WTC11 (cell line): ENCODE measurements at regions not wholly inside any gene's neighbourhood (a gene's known extent, or its start where the extent isn't known, plus 50 kb on each side); places are given as distances from the start of the nearest gene placed in this dataset.

Experiments
- ATAC-seq: fragments of 200-7000 bp; cut with Tn5 transposase; 2 replicates; pipeline ENCODE4 v1.10.0; 2021; ENCODE audit warnings: mild to moderate bottlenecking, moderate library complexity
- CTCF ChIA-PET: fragments of 300-600 bp; sonication (Branson Sonifier 250); formaldehyde crosslinking; loops from one replicate; lab custom pipeline; 2021; ENCODE audit warnings: antibody characterized with exemption; lab: Charles Lee
- POLR2A ChIA-PET: fragments of 350-600 bp; sonication (Branson Sonifier 250); formaldehyde crosslinking; loops from one replicate; lab custom pipeline; 2021; ENCODE audit warnings: antibody characterized with exemption; lab: Charles Lee
- DNase-seq: peaks from one replicate; pipeline ENCODE4 v3.0.0; 2021; ENCODE audit warnings: low spot score
- H3K27ac Mint-ChIP-seq: 2 replicates; pipeline ENCODE4 v1.8.0; 2021; ENCODE audit warnings: mixed read lengths
- H3K27me3 Mint-ChIP-seq: 2 replicates; pipeline ENCODE4 v1.8.0; 2021; ENCODE audit warnings: low read depth, mild to moderate bottlenecking, moderate library complexity, mixed read lengths
- H3K36me3 Mint-ChIP-seq: 2 replicates; pipeline ENCODE4 v1.8.0; 2021; ENCODE audit warnings: mixed read lengths
- H3K4me1 Mint-ChIP-seq: 2 replicates; pipeline ENCODE4 v1.8.0; 2022; ENCODE audit warnings: mixed read lengths
- H3K4me3 Mint-ChIP-seq: 2 replicates; pipeline ENCODE4 v1.8.0; 2021; ENCODE audit warnings: mild to moderate bottlenecking, moderate library complexity, mixed read lengths
- H3K9me3 Mint-ChIP-seq: 2 replicates; pipeline ENCODE4 v1.8.0; 2021; ENCODE audit warnings: mixed read lengths
- ATF3 ChIP-seq: sonication (generic); formaldehyde crosslinking; conservative IDR thresholded peaks from 2 replicates; pipeline ENCODE4 v1.8.1; 2022; ENCODE audit warnings: mild to moderate bottlenecking, missing genetic modification reagents
- E2F4 ChIP-seq: sonication (generic); formaldehyde crosslinking; IDR thresholded peaks from 2 replicates; pipeline ENCODE4 v1.8.1; 2022; ENCODE audit warnings: low read depth, mild to moderate bottlenecking, moderate library complexity, missing genetic modification reagents, borderline replicate concordance
- ELF4 ChIP-seq: sonication (generic); formaldehyde crosslinking; IDR thresholded peaks from 2 replicates; pipeline ENCODE4 v1.8.1; 2022; ENCODE audit warnings: low read depth, mild to moderate bottlenecking, moderate library complexity, missing genetic modification reagents
- EMX1 ChIP-seq: fragments of 250-450 bp; sonication (Bioruptor Pico); IDR thresholded peaks from 2 replicates; pipeline ENCODE4 v1.8.0; 2021; ENCODE audit warnings: mild to moderate bottlenecking
- ETV6 ChIP-seq: sonication (generic); formaldehyde crosslinking; IDR thresholded peaks from 2 replicates; pipeline ENCODE4 v1.8.1; 2022; ENCODE audit warnings: mild to moderate bottlenecking, missing genetic modification reagents
- HMGXB4 ChIP-seq: sonication (generic); formaldehyde crosslinking; IDR thresholded peaks from 2 replicates; pipeline ENCODE4 v1.8.1; 2023; ENCODE audit warnings: mild to moderate bottlenecking, moderate library complexity, missing genetic modification reagents
- IRF1 ChIP-seq: sonication (generic); formaldehyde crosslinking; IDR thresholded peaks from 2 replicates; pipeline ENCODE4 v1.8.0; 2023; ENCODE audit warnings: missing genetic modification reagents
- RELA ChIP-seq: sonication (generic); formaldehyde crosslinking; IDR thresholded peaks from 2 replicates; pipeline ENCODE4 v1.8.1; 2022; ENCODE audit warnings: missing genetic modification reagents, mild to moderate bottlenecking, borderline replicate concordance
- RORB ChIP-seq: fragments of 250-450 bp; sonication (Bioruptor Pico); IDR thresholded peaks from 2 replicates; pipeline ENCODE4 v1.9.0; 2021; ENCODE audit warnings: mild to moderate bottlenecking
- SMAD3 ChIP-seq: sonication (generic); formaldehyde crosslinking; IDR thresholded peaks from 2 replicates; pipeline ENCODE4 v1.8.0; 2022; ENCODE audit warnings: missing genetic modification reagents, mild to moderate bottlenecking, borderline replicate concordance
- SMAD4 ChIP-seq: sonication (generic); formaldehyde crosslinking; IDR thresholded peaks from 2 replicates; pipeline ENCODE4 v1.8.0; 2022; ENCODE audit warnings: mild to moderate bottlenecking, missing genetic modification reagents
- SOX15 ChIP-seq: fragments of 250-450 bp; sonication (Bioruptor Pico); IDR thresholded peaks from 2 replicates; pipeline ENCODE4 v1.9.0; 2021; ENCODE audit warnings: mild to moderate bottlenecking
- ZNF232 ChIP-seq: sonication (generic); formaldehyde crosslinking; IDR thresholded peaks from 2 replicates; pipeline ENCODE4 v1.8.0; 2022; ENCODE audit warnings: mild to moderate bottlenecking, missing genetic modification reagents
- ZNF263 ChIP-seq: sonication (generic); formaldehyde crosslinking; IDR thresholded peaks from 2 replicates; pipeline ENCODE4 v1.8.1; 2022; ENCODE audit warnings: low read depth, mild to moderate bottlenecking, moderate library complexity, missing genetic modification reagents
- ZNF281 ChIP-seq: sonication (generic); formaldehyde crosslinking; IDR thresholded peaks from 2 replicates; pipeline ENCODE4 v1.8.0; 2023; ENCODE audit warnings: mild to moderate bottlenecking, missing genetic modification reagents
- ZNF423 ChIP-seq: fragments of 250-450 bp; sonication (Bioruptor Pico); IDR thresholded peaks from 2 replicates; pipeline ENCODE4 v2.1.2; 2022; ENCODE audit warnings: mild to moderate bottlenecking, moderate library complexity
- ZNF671 ChIP-seq: fragments of 250-450 bp; sonication (Bioruptor Pico); IDR thresholded peaks from 2 replicates; pipeline ENCODE4 v1.8.0; 2021; ENCODE audit warnings: mild to moderate bottlenecking
- TF ChIP-seq, protein P1 (sequence below): sonication (generic); formaldehyde crosslinking; IDR thresholded peaks from 2 replicates; pipeline ENCODE4 v1.8.1; 2022; ENCODE audit warnings: mild to moderate bottlenecking, missing genetic modification reagents, moderate library complexity, borderline replicate concordance
- TF ChIP-seq, protein P2 (sequence below): fragments of 250-450 bp; sonication (Bioruptor Pico); IDR thresholded peaks from 2 replicates; pipeline ENCODE4 v1.9.0; 2021; ENCODE audit warnings: mild to moderate bottlenecking

DNA sequence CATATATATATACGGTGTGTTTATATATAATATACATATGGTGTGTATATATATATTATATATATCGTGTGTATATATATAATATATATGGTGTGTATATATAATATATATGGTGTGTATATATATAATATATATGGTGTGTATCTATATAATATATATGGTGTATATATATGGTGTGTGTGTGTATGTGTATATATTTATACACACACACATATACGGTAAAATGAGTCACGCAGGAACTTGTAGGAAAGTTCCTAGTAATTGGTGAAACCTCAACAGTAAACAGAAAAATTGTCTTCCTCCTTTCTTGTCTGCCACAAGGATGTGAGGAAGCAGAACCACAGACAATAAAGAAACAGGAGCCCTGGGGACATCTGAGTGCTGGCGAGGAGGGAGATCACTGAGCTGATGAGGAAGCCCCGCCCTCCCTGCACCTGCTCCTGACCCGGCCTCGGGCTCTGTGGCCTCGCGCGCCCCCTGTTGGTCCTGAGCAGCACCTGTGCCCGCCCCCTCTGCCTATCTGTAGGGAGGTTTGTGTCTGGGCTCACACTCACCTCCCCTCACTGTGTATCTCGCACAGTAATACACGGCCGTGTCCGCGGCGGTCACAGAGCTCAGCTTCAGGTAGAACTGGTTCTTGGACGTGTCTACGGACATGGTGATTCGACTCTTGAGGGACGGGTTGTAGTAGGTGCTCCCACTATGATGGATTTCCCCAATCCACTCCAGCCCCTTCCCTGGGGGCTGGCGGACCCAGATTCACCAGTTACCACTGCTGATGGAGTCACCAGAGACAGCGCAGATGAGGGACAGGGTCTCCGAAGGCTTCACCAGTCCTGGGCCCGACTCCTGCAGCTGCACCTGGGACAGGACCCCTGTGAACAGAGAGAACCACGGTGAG is 1079.4 kb downstream of the TMEM121 start:
- ATAC-seq (no peak), DNase-seq (no peak)
- ChIA-PET POLR2A (no interaction called here), CTCF (no interaction called here)
- peaks cover 94% of the 10 kb centered on the region for H3K9me3 Mint-ChIP-seq
- H3K4me1 Mint-ChIP-seq: no peaks in the 10 kb centered on the region
- peaks cover 90% of the 10 kb centered on the region for H3K36me3 Mint-ChIP-seq
- H3K27ac Mint-ChIP-seq: no peak overlapping the region
- peaks cover 13% of the 10 kb centered on the region for H3K27me3 Mint-ChIP-seq
- TF ChIP-seq RELA (no peak), ZNF263 (CRISPR knock-in tag) (no peak), ETV6 (no peak), ATF3 (CRISPR knock-in tag) (no peak), ZNF423 (CRISPR knock-in tag) (no peak), HMGXB4 (CRISPR knock-in tag) (no peak), RORB (CRISPR knock-in tag) (no peak), ZNF232 (CRISPR knock-in tag) (no peak), SOX15 (CRISPR knock-in tag) (no peak), SMAD3 (no peak), ZNF671 (CRISPR knock-in tag) (no peak), EMX1 (CRISPR knock-in tag) (no peak)
- TF ChIP-seq, protein P1, sequence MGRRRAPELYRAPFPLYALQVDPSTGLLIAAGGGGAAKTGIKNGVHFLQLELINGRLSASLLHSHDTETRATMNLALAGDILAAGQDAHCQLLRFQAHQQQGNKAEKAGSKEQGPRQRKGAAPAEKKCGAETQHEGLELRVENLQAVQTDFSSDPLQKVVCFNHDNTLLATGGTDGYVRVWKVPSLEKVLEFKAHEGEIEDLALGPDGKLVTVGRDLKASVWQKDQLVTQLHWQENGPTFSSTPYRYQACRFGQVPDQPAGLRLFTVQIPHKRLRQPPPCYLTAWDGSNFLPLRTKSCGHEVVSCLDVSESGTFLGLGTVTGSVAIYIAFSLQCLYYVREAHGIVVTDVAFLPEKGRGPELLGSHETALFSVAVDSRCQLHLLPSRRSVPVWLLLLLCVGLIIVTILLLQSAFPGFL (CRISPR knock-in tag): no peak
- TF ChIP-seq, protein P2, sequence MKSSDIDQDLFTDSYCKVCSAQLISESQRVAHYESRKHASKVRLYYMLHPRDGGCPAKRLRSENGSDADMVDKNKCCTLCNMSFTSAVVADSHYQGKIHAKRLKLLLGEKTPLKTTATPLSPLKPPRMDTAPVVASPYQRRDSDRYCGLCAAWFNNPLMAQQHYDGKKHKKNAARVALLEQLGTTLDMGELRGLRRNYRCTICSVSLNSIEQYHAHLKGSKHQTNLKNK: no peak
- TF ChIP-seq, all 79 proteins: peak for 0
- H3K4me3 Mint-ChIP-seq: no peak overlapping the region

DNA sequence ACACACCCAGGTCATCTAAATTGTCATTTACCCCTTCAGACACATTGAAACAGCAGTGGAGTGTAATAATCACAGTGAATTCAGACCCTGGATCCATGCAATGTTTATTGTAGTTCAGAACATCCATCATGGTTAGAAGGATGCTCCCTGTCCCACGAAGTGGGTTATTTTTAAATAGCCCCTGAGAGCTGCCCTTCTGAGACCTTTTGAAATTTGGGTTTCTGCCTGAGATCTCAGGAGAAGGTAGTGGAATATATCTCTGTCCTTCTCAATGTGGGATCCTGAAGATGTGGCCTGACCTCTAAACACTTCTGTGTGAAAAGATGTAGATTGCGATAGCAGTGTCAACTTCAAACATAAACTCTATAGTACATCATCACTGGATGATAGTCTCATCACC is 1080.6 kb downstream of the TMEM121 start:
- Mint-ChIP-seq H3K4me1 (no peaks in the 10 kb centered on the region), H3K9me3 (peaks cover 94% of the 10 kb centered on the region), H3K36me3 (peaks cover 90% of the 10 kb centered on the region), H3K4me3 (no peak overlapping the region), H3K27ac (no peak overlapping the region), H3K27me3 (peaks cover 13% of the 10 kb centered on the region)
- ATAC-seq (no peak), DNase-seq (no peak)
- TF ChIP-seq ZNF671 (CRISPR knock-in tag): no peak
- TF ChIP-seq SMAD4: no peak
- no peak for TF ChIP-seq RELA
- no peak for TF ChIP-seq E2F4 (CRISPR knock-in tag)
- no peak for TF ChIP-seq IRF1 (CRISPR knock-in tag)
- TF ChIP-seq ELF4: no peak
- TF ChIP-seq ZNF281 (CRISPR knock-in tag): no peak
- POLR2A ChIA-PET: no interaction called here
- CTCF ChIA-PET: no interaction called here
